SK-N-MC (cell line): ENCODE measurements at regions not wholly inside any gene's neighbourhood (a gene's known extent, or its start where the extent isn't known, plus 50 kb on each side); places are given as distances from the start of the nearest gene placed in this dataset.
"Not testable (repeated sequence)": the region's sequence is repeated elsewhere in the genome, so short reads cannot be mapped to it uniquely, and the experiment has no call there.

Experiments
- EZH2 ChIP-seq: fragments of 200-600 bp; sonication (generic); IDR thresholded peaks from one replicate; pipeline ENCODE4 v1.6.1; 2017; ENCODE audit warnings: antibody characterized with exemption
- POLR2AphosphoS5 ChIP-seq: IDR thresholded peaks from 2 replicates; pipeline ENCODE4 v1.6.1; 2012; ENCODE audit warnings: mild to moderate bottlenecking, low read depth, low read length, borderline replicate concordance

- not testable (repeated sequence) for TF ChIP-seq EZH2, POLR2AphosphoS5
These were observed 169.4 kb upstream of the MED14 start for GRCh38 chrX:40904739-40905138.
